ENCODE measurements at regions not wholly inside any gene's neighbourhood (a gene's known extent, or its start where the extent isn't known, plus 50 kb on each side); places are given as distances from the start of the nearest gene placed in this dataset.

DNA sequence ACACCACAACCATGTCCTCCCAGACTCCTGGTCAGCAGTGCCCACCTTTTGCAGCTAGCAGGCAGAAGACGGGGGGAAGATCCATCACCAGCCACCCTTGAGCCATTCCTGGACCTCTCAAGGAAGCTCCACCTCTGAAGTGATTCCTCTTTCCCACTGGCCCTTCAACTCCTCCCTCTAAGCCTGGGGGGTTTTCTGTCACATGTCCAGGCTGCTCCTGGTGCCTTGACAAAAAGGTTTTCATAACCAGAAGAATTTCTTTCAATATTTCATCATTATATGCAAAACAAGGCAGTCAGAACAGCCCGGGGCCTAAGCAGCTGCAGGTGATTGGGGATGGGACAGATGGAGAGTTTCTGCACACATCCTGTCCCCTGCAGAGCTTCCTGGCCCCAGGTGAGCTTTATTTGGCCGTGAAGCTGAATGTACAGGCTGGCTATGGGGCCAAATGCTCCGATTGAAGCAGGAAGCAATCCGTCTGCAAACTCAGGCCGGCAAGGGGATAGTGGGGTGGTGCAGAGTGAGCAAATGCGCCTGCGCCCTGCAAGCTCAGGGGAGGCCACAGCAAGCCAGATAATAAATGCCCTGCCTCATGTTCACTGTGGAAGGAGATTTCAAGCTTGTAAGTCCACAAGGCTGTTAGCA lies 173.5 kb downstream of the C5orf15 start:
- no peak for DNase-seq

DNA sequence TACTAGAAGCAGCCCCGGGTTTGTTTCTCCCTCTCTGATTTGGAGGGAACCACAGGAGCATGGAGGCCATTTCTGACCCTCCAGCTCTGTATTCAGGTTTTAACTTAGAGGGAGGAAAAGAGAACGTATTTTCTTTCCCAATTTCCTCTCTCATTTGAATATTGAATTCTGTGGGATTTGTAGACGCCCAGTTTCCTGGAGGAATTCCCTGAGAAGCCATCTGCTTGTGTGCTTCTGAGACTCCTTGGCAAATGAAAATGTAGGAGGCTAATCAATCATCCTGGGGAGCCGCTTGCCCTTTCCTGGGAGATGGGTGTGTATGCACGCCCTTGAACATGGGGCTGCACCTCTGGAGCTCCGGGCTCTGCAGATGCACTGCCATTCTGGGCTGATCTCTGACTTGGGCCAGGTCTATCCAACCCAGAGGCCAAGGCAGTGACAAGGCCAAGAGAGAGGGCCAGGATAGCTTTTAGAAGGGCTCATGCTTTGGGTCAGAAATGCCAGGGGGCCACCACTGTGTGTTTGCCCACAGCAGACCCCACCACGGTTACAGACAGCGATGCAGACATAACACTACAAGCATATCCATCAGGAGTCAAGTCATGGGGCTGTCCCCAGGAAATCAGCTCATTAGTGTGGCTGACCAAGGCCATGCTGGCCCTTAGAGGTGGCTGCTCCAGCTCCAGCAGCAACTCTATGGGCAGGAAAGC lies 174.5 kb downstream of the C5orf15 start:
- DNase-seq = no peak

DNA sequence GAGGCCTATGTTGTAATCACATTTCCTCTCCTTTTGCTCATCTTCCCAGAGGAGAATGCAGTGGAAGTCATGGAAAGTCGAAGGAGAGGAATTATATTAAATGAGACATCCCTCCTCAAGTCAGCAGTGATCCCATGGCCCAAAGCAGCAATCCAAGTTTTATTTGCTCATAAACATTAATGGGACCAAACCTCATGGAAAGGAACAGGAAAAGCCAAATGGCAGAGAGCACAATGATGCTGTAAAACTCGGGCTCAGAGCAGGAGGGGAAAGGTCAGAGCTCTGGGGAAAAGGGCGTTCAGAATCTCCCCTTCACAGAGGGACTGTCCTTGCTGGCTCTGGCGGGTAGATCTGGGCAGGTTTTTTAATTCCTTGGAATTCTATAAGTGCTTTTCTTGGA lies 175.8 kb downstream of the C5orf15 start:
- DNase-seq = no peak

GRCh38 chr5:133792024-133792423 lies 176.4 kb downstream of the C5orf15 start:
- DNase-seq = no peak

- DNase-seq = no peak
Observed at GRCh38 chr5:133790898-133791297, 177.5 kb downstream of the C5orf15 start.

- DNase-seq = no peak
Observed at GRCh38 chr5:133789428-133789827, 177.1 kb upstream of the FSTL4 start.

GRCh38 chr5:133788121-133788520 lies 175.8 kb upstream of the FSTL4 start:
- no peak for DNase-seq

DNA sequence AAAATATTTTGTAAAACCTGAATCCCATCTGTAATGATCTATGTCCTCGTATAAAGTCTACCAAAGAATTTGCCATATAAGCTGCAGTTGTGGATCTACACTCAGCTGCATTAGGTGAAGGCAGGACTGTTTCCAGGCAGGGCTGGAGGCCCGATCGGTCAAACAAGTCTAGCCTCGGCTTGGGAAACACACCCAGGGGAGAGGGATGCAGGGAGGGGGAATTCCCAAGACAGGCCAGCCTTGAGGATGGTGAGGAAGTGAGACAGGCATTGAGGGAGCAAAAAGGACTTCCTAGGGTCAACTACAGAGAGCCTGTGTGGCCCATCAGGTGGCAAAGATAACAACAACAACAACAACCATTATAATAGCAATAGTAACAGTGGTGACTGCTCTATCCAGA lies 174.1 kb upstream of the FSTL4 start:
- no peak for DNase-seq

DNA sequence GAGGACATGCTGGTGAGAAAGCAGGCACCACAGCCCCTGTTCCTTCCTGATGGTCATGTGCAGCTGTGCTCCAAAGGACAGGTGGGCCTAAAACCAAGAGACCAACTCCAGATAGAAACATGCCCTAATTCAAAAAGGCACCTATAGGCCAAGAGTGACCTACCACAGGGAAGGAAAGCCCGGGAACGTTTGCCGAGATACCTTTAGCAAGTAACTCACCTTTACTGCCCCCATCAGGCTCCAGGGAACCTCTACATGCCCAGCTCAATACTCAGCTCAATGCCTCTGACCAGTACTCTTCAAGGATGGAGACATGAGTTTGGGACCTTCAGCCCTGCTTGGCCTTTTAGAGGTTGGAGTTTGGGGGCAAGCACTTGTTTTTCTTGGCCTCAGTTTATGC lies 172.8 kb upstream of the FSTL4 start:
- DNase-seq = no peak

GRCh38 chr5:133783481-133783880 lies 171.1 kb upstream of the FSTL4 start:
- DNase-seq = no peak

- DNase-seq = no peak
Observed at GRCh38 chr5:133782736-133783135, 170.4 kb upstream of the FSTL4 start.

- no peak for DNase-seq
Observed at GRCh38 chr5:133781436-133782225, 169.3 kb upstream of the FSTL4 start.

DNA sequence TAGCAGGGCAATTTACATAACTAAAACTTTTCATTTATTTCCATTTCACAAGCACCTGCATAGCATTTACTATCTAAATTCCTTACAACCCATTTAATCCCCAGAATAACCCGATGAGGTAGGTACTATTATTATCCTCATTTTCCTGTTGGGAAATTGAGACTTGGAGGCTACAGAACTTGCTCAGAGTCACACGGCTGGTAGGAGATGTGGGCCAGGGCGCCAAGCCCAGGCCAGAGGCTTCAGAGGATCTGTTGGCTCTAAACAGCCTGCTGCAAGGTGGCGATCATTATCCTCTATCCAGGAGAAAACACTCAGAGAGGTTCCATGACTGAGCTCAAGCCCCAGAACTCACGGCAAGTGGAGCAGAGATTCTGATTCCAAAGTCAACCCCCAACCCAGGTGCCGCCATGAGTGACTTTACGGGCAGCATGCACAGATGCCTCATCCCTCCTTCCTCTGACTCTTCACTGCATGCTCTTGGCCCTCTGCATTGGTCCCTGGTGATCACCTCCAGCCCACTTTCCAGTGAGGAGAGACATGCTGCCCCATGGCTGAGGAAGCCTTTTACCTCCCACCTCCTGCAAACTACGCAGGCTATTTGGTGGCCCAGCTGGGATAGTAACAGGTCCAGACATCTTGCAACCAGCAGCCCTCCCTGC lies 168.4 kb upstream of the FSTL4 start:
- no peak for DNase-seq

- no peak for DNase-seq
Observed at GRCh38 chr5:133779828-133780475, 167.6 kb upstream of the FSTL4 start.

- DNase-seq = no peak
Observed at GRCh38 chr5:133778636-133779035, 166.3 kb upstream of the FSTL4 start.

GRCh38 chr5:133777951-133778350 lies 165.6 kb upstream of the FSTL4 start:
- no peak for DNase-seq

- no peak for DNase-seq
Observed at GRCh38 chr5:133775584-133776304, 163.4 kb upstream of the FSTL4 start.

- DNase-seq = no peak
Observed at GRCh38 chr5:133773247-133774202, 161.2 kb upstream of the FSTL4 start.

DNA sequence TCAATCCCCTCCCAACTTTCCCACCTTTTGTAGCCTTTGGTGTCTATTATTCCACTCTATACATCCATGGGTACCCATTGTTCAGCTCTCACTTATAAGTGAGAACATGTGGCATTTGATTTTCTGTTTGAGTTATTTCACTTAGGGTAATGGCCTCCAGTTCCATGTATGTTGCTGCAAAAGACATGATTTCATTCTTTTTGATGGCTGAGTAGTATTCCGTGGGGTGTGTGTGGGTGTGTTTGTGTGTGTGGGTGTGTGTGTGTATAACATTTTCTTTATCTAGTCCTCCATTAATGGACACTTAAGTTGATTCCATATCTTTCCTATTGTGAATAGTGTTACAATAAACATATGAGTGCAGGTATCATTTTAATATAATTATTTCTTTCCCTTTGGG lies 157.5 kb upstream of the FSTL4 start:
- DNase-seq = no peak

DNA sequence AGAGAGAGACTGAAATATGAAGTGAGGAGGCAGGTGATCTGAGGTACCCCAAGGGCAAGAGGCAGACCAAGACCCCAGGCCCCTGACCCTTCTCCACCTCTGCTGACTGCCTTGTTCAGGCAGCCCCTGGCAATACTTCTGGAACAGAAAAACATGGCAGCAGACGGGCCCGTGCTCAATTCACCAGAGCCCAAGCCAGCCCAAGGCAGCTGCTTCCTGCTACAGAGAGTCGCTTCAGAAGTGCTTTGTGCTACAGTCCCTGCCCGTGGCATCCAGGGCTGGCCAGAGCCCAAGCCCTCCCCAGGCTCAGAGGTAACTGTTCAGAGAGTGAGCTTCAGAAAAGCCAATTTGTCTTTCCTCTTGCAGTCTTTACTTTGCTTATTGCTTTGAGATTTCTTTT lies 151.4 kb upstream of the FSTL4 start:
- no peak for DNase-seq

GRCh38 chr5:133761632-133762031 lies 149.3 kb upstream of the FSTL4 start:
- DNase-seq = no peak

Measured in activated CD8-positive, alpha-beta memory T cell treated with anti-CD3 and anti-CD28 coated beads, Interleukin-2, amount 50 U/mL, for 48 hours (primary cell).